ENCODE measurements at regions not wholly inside any gene's neighbourhood (a gene's known extent, or its start where the extent isn't known, plus 50 kb on each side); places are given as distances from the start of the nearest gene placed in this dataset.

DNA sequence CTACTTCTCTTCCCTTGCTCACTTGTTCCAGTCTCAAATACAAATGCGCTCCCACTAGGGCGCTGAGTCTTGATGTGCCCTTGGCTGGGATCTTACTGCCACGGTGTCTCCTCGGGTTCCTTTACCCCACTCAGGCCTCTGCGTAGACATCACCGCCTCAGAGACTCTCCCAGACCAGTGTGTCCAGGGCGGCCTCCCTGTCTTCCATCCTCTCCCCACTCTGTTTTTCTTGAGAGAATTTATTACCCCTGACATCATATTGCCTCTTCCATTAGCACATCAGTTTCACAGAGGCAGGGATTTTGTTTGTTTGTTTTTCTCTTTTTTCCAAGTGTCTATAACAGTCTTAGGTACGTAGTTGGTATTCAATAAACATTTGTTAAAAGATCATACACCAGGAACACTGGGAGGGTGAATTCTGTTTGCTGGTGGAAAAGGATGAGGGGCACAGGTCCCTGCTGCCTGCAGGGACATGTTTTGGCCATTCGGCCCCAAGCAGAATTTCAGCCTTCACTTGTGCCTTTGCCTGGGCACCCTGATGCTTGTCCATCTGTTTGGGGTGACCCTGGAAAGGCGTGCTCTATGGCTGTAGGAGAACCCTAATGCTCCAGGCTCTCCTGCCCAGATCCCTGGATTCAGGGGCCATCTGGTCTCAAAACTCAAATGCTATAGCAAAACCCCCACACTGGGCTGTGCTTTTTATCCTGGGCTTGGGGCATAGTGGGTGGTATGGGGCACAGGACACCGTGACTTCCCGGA lies 55.0 kb downstream of the RPL37A start:
- DNase-seq (ENCODE audit: low spot score in 2 of 2) (no peak), FAIRE-seq (no peak)

DNA sequence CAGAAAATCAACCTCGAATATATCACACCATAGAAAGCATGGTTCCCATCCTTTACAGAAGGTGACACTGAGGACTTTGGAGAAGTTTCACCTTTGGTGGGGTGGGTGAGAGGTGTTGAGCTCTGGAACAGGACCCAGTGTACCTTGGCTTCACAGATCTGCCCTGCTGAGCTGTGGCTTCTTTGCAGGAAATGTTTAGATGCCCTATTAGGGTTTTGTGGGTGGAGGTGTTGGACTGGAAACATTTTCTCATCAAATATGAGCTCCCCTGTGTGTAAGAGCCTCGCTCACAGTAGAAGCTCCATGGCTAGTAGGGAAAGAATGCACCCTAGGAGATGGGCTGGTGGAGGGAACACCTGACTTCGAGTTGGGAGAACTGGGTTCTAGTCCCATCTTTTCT lies 55.6 kb downstream of the RPL37A start:
- DNase-seq (ENCODE audit: low spot score in 2 of 2) (no peak), FAIRE-seq (no peak)

DNA sequence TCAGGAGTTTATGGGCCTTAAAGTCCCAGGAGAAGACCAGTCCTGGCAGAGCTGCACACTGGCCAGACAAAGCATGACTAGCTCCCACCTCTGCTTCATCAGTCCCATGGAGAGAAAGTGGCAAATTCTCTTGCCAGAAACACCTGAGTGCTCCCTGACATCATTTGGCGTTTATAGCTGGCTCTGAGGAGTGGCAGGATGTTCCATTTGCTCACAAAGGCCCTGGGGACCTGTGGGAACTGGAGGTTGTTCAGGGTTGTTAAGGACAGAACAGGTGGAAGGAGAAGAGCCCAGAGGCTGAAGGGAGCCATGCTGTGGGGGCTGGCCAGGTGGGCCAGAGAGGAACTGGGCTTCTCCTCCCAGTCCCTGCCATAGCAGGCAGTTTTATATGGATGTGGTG lies 56.1 kb downstream of the RPL37A start:
- no peak for FAIRE-seq
- DNase-seq (ENCODE audit: low spot score in 2 of 2): no peak

DNA sequence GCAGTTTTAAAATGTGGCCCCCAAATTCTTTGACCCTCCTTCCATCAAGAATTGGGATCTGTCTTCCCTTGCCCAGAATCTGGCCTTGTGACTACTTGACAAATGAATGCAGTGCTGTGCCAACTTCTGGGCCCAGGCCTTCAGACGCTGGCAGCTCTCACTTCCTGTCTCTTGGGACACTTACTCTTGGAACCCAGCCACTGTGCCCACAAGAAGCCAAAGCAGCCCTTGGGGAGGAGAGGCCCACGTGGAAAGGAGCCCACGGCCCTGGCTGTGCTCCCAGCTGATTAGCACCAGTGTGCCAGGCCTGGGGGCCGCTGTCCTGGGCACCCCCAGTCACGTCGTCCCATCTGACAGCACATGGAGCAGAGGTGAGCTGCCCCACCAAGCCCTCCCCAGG lies 56.6 kb downstream of the RPL37A start:
- no peak for FAIRE-seq
- peak; percentile 14 to 43 for DNase-seq (ENCODE audit: low spot score in 2 of 2)

DNA sequence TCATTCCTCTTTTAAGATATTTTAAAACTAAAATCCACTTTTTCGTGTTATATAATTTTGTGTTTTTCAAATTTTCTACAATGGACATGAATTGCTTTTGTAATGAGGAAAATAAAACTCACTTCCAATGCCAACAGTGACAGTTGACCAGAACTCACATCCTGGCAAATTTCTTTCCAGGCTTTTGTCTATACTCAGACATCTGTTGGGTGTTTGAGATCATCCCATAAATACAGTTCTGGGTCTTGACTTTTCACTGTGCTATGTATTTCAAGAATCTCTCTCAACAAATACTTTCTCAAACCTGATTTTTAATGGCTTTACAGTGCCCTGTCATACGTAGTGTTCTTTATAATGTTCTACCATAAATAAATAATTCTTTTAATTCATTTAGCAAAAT lies 57.6 kb downstream of the RPL37A start:
- no peak for FAIRE-seq
- no peak for DNase-seq (ENCODE audit: low spot score in 2 of 2)

DNA sequence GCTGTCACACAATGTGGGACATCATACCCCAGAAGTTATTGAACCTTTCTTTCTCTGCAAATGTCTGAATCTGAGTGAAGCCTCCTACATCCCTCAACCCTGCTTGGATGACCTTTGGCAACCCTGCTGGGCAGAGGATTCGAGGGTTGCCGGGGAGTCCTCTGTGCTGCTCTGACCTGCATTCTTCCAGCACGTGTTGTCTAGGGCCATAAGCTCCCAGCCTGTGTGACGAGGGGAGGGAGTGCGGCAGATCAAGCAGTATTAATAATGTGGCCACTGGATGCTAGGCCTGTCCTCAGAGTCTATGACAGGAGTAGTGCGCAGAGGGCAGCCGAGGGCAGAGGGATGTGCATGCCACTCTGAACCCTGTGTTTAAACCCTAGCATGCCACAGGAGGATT lies 58.8 kb downstream of the RPL37A start:
- DNase-seq (ENCODE audit: low spot score in 2 of 2) (no peak), FAIRE-seq (no peak)

DNA sequence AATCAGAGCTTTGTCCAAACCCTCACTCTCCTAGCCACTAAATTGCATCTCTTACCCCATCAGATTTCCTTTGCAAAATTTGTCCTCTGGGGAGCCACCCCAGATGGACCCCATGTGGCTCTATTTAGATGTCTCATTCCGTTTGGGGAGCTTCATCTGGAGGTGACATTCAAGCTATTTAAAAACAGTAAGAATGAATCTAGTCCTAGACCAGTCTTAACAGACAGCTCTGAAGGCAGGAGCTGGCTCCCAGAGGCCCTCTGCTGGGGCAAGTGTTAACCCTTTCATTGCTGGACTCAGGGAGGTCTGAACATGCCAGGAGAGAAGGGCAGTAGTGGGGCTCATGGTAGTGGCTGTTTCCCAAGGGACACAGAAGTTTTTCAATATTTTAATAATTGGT lies 59.2 kb downstream of the RPL37A start:
- no peak for FAIRE-seq
- DNase-seq (ENCODE audit: low spot score in 2 of 2): no peak

DNA sequence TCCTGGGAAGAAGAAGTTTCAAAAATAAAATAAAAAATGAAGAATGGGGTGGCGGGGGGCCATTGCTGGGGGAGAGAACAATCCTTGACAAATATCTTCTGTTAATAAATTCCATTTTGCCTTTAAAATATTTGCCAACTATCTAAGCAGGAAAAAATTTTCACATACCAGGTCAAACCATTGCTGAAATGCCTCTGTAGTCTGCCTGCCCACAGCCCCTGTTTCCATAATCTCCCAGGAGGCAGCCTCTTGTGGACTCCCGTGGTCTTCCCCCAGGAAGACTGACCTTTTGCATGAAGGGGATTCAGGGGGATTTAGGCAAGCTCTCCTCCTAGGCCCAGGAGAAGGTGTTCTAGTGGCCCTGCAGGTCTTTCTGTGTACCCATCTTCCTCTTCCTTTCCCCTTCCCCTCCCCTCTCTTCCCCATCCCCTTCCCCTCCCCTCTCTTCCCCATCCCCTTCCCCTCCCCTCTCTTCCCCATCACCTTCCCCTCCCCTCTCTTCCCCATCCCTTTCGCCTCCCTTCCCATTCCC lies 61.0 kb downstream of the RPL37A start:
- DNase-seq (ENCODE audit: low spot score in 2 of 2) (no peak), FAIRE-seq (no peak)

DNA sequence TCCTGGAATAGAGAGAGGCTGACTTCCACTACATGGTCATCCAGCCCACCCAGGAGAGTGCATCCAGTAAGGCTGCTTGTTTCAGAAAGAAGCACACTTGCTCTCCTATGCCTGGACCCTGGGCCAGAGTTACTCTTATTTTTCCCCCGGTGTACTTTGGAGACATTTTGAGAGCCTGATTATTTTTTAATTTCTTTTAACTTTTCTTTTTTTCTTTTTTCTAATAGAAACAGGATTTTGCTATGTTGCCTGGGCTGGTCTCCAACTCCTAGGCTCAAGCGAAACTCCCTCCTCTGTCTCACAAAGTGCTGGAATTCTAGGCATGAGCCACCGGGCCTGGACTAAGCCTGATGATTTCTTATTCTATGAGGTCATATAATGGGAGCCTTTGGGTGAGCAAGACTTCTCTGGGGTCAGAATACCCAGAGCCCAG lies 62.2 kb downstream of the RPL37A start:
- DNase-seq (ENCODE audit: low spot score in 2 of 2): no peak

DNA sequence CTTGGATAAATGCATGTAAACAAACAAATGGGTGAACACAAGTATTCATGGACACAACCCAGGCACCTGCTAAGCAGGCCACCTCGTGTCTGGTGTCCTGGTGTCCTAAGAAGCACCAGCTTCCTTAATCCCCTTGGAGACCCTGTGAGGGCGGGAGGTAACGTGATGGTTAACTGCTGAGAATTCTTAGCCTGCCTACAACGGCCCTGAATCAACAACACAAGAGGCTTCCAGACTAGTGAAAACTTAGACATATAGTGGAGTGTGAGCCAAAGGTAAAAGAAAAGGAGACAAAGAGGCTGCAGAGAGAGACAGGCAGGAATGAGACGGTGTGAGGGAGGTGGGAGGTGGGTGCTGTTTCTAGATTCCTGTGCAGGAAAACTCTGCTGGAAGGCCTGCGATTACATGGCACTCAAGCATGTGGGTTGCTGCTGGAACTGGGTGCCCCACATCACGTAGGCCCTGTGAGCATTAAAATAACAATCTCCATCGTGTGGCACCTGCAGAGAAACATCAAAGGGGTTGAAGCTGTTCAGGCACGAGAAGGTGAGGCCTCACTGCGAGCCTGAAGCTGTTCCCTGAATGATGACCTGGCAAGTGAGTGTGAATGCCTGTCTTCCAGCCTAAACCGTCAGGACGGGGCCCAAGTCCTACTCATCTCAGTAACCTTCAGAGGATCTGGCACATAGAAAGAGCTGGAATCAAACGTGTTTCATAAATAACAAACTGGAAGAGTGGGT lies 64.2 kb downstream of the RPL37A start:
- FAIRE-seq: no peak
- DNase-seq (ENCODE audit: low spot score in 2 of 2): no peak

More for the DNA sequence above, 62.2 kb downstream of the RPL37A start:
- no peak for FAIRE-seq

DNA sequence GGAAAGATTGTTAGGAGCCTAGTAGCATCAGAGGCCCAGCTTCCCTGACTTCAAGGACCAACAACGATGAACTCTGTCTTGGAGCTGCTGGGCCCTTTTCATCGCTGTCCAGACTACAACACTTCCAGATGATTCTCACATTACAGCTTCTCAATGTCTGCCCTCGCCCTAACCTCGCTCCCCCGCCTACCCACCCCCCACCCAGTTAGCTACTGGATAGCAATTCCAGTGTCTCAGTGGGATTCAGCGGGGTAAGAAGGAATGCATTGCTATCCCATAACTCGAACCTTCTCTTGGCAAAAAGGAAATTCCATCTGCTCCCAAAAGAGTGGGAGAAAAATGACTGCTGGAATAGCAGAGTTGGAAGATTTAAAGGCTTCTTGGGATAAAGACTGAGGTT lies 65.0 kb downstream of the RPL37A start:
- DNase-seq (ENCODE audit: low spot score in 2 of 2) (no peak), FAIRE-seq (no peak)

DNA sequence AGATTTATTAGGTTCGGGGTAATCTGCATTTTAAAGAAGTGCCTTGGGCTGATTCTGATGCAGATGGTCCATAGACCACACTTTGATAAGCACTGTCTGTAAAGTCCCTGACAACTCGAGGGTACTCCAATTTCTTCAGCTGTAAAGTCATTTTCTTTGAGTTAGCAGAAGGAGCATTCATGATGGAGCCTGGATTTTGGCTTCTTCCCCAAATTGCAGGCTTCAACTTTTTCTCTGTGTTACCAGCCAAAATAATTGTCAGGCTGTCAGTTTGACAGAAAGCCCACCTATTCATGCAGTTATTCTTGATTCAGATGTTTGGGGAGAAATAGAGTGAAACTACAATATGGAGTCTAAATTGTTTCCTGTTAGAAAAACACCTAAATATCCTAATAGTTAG lies 66.0 kb downstream of the RPL37A start:
- no peak for DNase-seq (ENCODE audit: low spot score in 2 of 2)

DNA sequence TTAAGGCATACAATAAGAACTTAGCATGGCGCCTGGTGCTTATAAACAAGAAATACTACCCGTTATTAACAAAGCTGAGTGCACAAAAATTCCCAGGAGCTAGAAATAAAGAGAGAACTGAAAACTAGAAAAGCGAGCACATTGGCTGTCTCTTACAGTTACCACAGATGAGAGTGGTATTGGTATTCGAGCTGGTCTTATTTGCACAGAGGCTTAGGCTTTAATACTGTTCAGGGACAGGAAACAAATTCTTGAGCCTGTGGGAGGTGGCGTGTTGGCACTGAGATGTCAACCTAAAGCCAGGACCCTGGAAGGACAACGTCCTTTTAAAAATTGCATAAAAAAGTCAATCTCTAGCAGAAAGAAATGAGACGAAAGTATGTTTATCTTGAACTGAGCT lies 67.3 kb upstream of the IGFBP2 start:
- FAIRE-seq (no peak), DNase-seq (ENCODE audit: low spot score in 2 of 2) (no peak)

More for the DNA sequence above, 66.0 kb downstream of the RPL37A start:
- FAIRE-seq: no peak

DNA sequence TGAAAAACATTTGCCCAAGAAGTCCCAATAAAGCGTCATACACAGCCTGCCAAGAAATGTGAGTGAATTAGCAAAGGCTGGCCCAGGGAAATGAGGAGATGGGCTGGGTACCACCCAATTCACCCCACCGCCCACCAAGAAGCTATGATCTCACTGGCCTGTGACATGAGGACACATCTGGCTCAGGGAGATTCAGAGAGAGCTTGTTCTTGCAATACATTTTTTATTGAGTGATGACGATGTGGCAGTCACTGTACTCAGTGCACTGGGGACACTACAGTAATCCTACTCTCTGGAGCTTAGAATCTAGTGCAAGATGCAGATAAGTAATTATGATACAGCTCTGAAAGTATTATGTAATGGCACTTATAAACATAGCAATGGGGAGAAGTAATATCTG lies 64.6 kb upstream of the IGFBP2 start:
- FAIRE-seq (no peak), DNase-seq (ENCODE audit: low spot score in 2 of 2) (no peak)

DNA sequence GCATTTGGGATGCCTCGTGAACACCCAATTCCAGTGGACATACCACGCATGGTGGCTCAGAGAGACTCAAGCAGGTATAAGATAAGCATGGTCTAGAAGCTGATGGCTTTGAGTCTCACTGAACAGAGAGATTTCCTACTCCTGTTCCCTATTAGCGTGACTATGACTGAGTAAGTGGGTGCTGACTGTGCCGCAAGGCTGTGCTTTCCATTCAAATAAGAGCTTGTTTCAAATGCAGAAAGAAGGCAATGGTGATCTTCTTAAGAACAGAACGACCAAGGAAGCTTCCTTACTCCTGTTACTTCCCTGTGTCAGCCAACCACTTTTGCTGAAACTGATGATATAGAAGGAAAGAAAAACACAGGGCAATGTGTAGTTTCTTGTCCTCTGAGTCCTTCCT lies 63.5 kb upstream of the IGFBP2 start:
- DNase-seq (ENCODE audit: low spot score in 2 of 2): no peak
- no peak for FAIRE-seq

DNA sequence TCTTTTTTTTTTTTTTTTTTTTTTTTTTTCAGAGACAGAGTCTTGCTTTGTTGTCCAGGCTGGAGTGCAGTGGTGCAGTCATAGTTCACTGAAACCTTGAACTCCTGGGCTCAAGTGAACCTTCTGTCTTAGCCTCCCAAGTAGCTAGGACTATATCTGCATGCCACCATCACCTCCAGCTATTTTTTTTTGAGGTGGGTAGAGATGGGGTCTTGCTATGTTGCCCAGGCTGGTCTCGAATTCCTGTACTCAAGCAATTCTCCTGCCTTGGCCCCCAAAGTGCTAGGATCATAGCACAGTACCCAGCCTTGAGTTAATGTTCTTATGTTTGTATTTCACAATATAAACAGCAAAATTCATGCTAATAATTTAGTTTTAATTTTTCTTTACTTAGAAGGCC lies 62.9 kb upstream of the IGFBP2 start:
- FAIRE-seq: no peak
- DNase-seq (ENCODE audit: low spot score in 2 of 2): no peak

DNA sequence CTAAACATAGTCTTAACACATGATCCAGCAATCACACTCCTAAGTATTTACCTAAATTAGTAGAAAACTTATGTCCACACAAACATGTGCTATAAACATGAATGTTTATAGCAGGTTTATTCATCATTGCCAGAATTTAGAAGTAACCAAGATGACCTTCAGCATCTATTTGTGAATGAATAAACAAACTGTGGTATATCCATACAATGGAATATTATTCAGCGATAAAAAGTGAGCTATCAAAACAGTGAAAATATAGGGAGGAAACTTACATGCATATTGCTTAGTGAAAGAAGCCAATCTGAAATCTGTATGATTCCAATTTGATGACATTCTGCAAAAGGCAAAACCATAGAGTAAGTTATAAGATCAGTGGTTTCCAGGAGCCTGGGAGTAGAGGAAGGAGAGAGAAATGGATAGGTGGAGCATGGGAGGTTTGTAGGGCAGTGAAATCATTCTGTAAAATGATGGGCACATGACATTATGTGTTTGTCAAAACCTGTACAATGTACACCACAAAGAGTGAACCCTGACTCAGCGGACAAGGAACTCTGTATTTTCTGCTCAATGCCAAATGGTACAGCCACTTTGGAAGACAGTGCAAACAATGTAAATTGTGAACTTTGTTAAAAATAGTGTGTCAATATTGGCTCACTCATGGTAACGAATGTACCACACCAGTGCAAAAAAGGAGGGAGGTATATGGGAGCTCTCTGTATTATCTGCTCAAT lies 61.9 kb upstream of the IGFBP2 start:
- FAIRE-seq (no peak), DNase-seq (ENCODE audit: low spot score in 2 of 2) (no peak)

DNA sequence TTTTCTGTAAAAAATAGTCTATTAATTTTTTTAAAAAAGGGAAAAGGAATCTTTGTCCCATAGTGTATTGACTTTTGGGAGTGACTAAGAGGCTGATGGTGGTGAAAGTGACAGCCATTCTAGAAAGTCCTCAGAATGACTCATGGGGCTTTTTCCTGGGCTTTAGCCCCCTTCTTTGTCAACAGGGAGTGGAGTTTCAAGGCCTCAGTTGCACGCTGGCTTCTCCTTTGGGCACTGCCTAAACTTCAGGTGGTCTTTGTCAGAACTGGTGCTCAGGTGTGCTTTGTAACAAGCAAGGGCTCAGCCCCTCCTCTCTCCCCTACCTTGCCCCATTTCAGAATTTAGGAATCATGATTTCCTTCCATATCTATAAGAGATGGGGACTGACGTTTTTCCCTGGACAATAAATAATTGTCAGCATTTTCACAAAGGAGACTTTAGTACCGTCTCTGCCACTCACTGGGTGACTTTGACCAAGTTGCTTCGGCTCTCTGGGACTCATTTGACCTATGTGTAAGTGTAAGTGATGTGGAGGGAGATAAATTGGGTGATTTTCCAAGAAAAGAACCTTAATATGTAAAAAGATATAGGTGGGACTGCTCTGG lies 61.2 kb upstream of the IGFBP2 start:
- no peak for DNase-seq (ENCODE audit: low spot score in 2 of 2)
- FAIRE-seq: no peak

DNA sequence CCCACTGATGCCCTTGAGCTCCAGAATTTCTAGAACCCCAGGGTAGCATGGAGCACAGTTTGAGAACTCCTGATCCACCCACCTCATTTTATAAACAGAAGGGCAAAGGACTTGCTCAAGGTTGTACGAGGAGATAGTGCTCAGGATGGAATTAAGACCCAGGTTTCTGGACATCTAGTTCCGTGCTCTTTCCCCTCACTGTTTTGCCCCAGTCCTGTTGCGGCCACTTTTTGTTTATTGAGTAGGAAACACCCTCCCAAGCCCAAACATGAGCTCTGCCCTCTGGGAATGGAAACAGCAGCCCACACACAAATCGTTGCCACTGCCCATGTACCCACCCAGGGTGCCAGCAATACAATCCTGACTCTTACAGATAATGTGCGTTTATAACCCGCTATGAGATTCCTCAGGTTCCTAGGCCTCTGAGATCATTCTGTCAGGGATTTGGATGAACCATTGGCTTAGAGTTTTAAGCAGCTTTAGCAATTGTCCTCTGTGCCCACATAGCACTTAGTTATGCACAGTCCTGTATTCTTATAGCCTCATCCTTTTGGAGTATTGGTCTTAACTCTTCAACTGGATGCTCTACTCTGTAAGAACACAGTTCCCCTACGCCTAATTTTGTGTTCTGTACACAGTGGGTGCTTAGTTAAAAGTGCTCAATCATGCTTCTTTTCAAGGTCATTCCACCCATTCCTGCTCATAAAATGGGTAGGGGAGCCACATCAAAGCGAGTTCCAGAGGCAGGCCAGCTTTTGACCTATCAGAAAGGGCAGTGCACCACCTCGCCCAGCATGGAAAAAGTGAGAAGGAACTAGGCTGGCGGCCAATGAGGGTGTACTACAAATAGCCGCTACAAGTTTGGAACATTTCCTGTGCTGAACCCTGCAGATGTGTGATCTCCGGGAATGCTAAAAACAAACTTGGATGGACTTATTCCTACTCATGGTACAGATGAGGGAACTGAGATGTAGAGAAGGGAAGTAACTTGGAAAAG lies 60.3 kb upstream of the IGFBP2 start:
- DNase-seq (ENCODE audit: low spot score in 2 of 2): no peak
- no peak for FAIRE-seq

DNA sequence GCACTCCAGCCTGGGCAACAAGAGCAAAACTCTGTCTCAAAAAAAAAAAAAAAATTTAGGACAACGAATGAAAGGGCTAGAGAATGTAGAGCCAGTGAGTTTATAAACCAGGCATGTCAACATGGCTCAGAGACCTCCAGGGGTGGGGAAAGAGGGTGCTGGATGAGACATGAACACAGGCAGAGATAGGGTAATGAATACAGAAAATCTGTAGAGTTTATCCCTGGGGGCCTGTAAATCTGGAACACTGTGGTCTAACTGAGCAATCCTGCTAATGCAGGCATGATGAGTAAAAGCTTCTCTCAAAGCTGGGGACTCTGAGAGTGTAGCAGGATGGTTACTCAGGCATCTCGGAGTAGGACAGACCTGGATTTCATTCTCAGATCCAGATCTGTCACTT lies 59.2 kb upstream of the IGFBP2 start:
- no peak for FAIRE-seq

More for the DNA sequence above, 59.2 kb upstream of the IGFBP2 start:
- DNase-seq (ENCODE audit: low spot score in 2 of 2): no peak
